Spinal cord (tissue), 9 donors: ENCODE measurements at regions not wholly inside any gene's neighbourhood (a gene's known extent, or its start where the extent isn't known, plus 50 kb on each side); places are given as distances from the start of the nearest gene placed in this dataset.
A peak's percentile ranks its signal among the peaks of the same experiment; 100 is the strongest.

Experiments used
- DNase-seq, 6 donors: peaks; one replicate each; pipeline versions ENCODE4 v3.0.0 to v3.0.0-alpha.2; 2013 to 2015; ENCODE audit warnings: low spot score in 6 of 6, low read depth in 4 of 6
- H3K27ac ChIP-seq: one replicate; pipeline ENCODE4 v1.5.1; 2013; ENCODE audit warnings: low read depth, low read length, control low read depth
- H3K27me3 ChIP-seq: one replicate; pipeline ENCODE4 v1.6.1; 2013; ENCODE audit warnings: low read length; ENCODE audit not compliant: control insufficient read depth, insufficient read depth
- H3K36me3 ChIP-seq: one replicate; pipeline ENCODE4 v1.6.1; 2013; ENCODE audit warnings: low read length; ENCODE audit not compliant: control insufficient read depth, insufficient read depth
- H3K4me1 ChIP-seq: one replicate; pipeline ENCODE4 v1.6.1; 2013; ENCODE audit warnings: low read length; ENCODE audit not compliant: control insufficient read depth, insufficient read depth
- H3K4me3 ChIP-seq: one replicate; pipeline ENCODE4 v1.5.1; 2013; ENCODE audit warnings: low read depth, low read length, control low read depth
- H3K9me3 ChIP-seq: one replicate; pipeline ENCODE4 v1.6.1; 2013; ENCODE audit warnings: low read length; ENCODE audit not compliant: control insufficient read depth, insufficient read depth
- WGBS: methylation state at CpG from one replicate; pipeline ENCODE4 v1.1.5; 2013; ENCODE audit warnings: missing lambda C conversion rate; ENCODE audit not compliant: insufficient coverage; 5-methylcytosine and 5-hydroxymethylcytosine counted together
- donor health status: healthy.

DNA sequence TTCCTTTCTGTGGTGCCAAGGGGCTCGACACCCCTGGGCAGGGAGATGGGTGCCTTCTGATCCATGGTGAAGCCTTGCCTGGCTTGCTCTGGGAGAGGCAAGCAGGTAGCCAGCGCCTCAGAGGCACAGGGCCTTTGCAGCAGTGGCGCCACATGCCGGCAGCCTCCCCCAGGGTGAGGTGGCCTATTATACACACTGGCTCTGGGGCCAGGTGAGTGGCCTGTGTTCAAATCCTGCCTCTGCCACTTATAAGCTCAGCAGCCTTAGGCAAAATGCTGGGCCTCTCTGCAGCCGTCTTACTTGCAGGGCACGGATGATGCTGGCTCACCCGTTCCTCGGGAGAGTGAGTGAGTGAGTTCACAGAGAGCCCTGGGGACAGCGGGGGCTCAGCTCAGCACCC is 176.9 kb downstream of the TFAP2C start:
- Histone ChIP-seq H3K9me3 (no peaks in the 10 kb centered on the region), H3K27ac (no peak overlapping the region), H3K27me3 (peaks cover 18% of the 10 kb centered on the region), H3K4me3 (no peak overlapping the region), H3K36me3 (no peaks in the 10 kb centered on the region), H3K4me1 (peaks cover 24% of the 10 kb centered on the region)
- no peak for DNase-seq
- WGBS = 86% methylated on average over 9 of the region's 9 CpGs

DNA sequence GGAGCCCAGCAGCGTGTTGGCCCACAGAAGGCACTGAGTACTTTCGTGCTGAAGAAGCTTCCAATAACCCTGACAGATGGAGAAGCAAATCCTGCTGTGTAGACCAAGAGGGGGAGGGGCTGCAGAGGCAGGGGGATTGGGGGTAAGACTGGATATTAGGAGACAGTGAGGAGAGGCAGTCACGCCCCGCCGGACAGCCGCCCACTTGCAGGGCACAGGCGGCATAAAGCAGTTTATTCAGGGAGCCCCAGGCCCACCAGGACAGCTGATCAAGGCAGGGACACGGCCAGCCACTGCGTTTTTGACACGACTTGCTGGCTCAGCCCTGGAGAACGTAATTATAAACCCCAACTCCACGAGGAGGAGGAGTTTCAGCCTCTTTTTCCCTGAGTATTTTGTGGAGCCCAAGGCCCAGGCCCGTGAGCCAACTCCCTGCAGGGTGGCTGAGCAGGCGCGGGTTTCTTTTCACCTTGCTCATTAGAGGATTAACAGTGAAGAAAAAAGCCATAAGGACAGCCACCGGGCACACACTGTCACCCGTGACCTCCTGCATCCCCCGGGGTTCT is 177.9 kb downstream of the TFAP2C start:
- Histone ChIP-seq H3K9me3 (no peaks in the 10 kb centered on the region), H3K4me3 (no peak overlapping the region), H3K27ac (no peak overlapping the region), H3K36me3 (no peaks in the 10 kb centered on the region), H3K4me1 (peaks cover 24% of the 10 kb centered on the region), H3K27me3 (peaks cover 18% of the 10 kb centered on the region)
- DNase-seq = peak in 1 of 6 donors; percentile 48
- WGBS = 34% methylated on average over 12 of the region's 18 CpGs

DNA sequence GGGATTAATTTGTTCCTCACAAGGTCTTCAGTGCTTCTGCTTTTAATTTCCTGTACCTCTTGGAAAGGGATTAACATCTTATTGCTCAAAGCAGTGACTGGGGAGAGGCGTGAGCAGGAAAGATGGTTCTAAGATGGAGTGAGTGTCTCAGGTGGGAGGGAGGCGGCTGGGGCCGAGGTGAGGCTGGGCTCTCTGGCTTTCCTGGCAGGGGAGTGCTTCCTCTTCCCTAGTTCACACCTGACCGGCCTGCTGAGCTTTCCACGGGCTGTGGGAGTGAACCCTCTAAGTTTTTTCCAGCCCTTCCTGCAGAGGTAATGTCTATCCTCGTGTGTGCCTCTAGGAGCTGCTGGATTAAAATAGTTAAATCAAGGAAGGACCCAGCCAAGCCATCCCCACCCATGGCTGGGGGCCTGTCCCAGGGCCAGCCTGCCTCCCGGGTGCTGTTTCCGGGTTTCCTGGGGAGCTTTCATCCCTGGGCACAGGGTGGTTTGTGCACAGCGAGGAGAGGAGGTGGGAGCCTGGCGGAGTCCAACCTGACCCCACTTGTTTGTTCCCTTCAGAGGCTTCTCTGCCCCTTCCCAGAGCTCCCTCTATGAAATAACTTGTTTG is 179.1 kb downstream of the TFAP2C start:
- Histone ChIP-seq H3K27ac (no peak overlapping the region), H3K36me3 (no peaks in the 10 kb centered on the region), H3K27me3 (peaks cover 14% of the 10 kb centered on the region), H3K4me3 (no peak overlapping the region), H3K9me3 (no peaks in the 10 kb centered on the region), H3K4me1 (peaks cover 17% of the 10 kb centered on the region)
- WGBS = 65% methylated on average over 6 of the region's 10 CpGs
- DNase-seq = no peak

GRCh38 chr20:56808732-56809131 is 179.6 kb downstream of the TFAP2C start:
- H3K36me3 ChIP-seq = no peaks in the 10 kb centered on the region
- H3K27ac ChIP-seq = no peak overlapping the region
- H3K4me1 ChIP-seq = peaks cover 17% of the 10 kb centered on the region
- no peak overlapping the region for H3K4me3 ChIP-seq
- no peaks in the 10 kb centered on the region for H3K9me3 ChIP-seq
- peaks cover 13% of the 10 kb centered on the region for H3K27me3 ChIP-seq
- 73% methylated on average over 2 of the region's 8 CpGs for WGBS
- no peak for DNase-seq

DNA sequence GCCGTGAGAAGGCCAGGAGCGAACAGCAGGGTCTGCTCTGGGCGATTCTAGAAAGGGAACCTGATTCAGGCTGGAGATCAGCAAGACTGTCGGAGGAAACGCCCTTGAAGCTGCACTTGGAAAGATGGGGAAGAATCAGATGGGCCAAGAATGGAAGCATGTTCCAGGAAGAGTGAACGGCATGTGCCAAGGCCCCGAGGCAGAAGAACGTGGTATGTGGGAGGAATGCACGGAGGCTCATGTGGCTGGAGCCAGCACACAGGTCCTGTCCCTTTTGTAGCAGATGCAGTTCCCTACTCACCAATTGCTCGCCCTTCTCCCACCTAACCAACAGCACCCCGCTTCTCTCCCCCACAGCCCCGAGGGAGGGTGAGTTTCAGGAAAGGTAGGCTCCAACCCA is 180.6 kb downstream of the TFAP2C start:
- no peak for DNase-seq
- H3K36me3 ChIP-seq = no peaks in the 10 kb centered on the region
- H3K27me3 ChIP-seq = peaks cover 13% of the 10 kb centered on the region
- 95% methylated on average over 9 of the region's 12 CpGs for WGBS
- no peak overlapping the region for H3K27ac ChIP-seq
- peaks cover 11% of the 10 kb centered on the region for H3K4me1 ChIP-seq
- H3K9me3 ChIP-seq = no peaks in the 10 kb centered on the region
- H3K4me3 ChIP-seq = no peak overlapping the region

DNA sequence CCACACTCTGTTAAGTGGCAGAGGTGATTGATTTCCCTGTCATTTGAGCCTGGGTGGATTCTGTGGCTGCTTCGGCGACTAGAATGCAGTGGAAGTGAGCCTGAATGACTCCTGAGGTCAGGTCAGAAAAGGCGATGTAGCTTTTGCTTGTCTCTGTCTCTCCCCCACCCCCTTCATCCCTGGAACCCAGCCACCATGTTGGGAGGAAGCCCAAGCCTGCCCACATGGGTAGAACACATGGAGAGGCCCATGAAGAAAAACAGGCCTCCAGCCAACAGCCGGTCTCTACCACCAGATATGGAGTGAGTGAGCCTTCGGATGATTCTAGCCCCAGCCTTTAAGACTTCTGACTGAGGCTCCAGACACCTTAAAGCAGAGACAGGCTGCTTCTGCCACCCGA is 181.0 kb downstream of the TFAP2C start:
- Histone ChIP-seq H3K4me3 (no peak overlapping the region), H3K27ac (no peak overlapping the region), H3K27me3 (peaks cover 15% of the 10 kb centered on the region), H3K4me1 (peaks cover 7% of the 10 kb centered on the region), H3K9me3 (no peaks in the 10 kb centered on the region), H3K36me3 (no peaks in the 10 kb centered on the region)
- WGBS = 81% methylated on average over 3 of the region's 6 CpGs
- no peak for DNase-seq

- DNase-seq = no peak
- no peak overlapping the region for H3K4me3 ChIP-seq
- no peaks in the 10 kb centered on the region for H3K36me3 ChIP-seq
- H3K9me3 ChIP-seq = no peaks in the 10 kb centered on the region
- H3K27ac ChIP-seq = no peak overlapping the region
- peaks cover 3% of the 10 kb centered on the region for H3K27me3 ChIP-seq
- H3K4me1 ChIP-seq = no peaks in the 10 kb centered on the region
- 23% methylated on average over 4 of the region's 6 CpGs for WGBS
These were observed 186.7 kb downstream of the TFAP2C start for GRCh38 chr20:56815796-56816195.

- Histone ChIP-seq H3K9me3 (no peaks in the 10 kb centered on the region), H3K27ac (no peak overlapping the region), H3K36me3 (no peaks in the 10 kb centered on the region), H3K4me3 (no peak overlapping the region), H3K4me1 (no peaks in the 10 kb centered on the region), H3K27me3 (peaks cover 3% of the 10 kb centered on the region)
- WGBS = 75% methylated on average over 7 of the region's 7 CpGs
- no peak for DNase-seq
These were observed 187.2 kb downstream of the TFAP2C start for GRCh38 chr20:56816349-56816748.

DNA sequence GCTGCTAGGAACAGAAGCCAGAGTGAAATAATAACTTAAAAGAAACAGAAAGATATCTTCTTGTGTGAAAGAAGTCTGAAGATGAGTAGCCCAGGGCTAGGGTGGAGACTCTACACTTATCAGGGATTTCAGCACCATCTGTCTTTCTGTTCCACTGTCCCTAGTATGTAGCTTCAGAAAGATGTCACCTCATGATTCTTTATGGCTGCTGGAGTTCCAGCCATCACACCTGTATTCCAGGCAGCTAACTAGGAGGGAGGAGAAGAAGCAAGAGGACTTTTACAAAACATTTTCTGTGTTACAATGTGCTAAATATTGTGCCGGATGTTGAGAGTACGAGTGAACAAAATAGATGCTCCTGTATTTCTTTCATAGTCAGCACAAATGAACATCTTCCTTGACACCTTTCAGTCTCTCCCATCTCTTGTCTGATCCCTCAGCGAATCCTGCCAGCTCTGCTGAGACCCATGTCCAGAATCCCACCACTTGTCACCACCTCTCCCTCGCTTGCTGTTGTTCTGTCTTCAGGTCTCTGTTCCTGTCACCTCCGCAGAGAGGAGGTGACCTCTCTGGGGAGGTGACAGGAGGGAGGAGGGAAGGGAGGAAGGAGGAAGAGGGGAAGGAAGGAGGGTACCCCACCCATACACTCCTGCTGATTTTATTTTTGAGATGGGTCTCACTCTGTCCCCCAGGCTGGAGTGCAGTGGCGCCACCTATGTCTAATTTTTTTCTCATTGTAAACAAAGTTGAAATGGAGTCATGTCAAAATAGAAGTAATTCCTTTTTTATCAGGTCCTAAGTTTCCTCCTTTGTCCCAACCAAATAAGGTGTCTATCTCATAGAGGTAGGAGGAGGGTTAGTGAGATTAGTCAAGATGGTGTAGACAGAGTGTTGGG is 188.9 kb downstream of the TFAP2C start:
- no peaks in the 10 kb centered on the region for H3K9me3 ChIP-seq
- 92% methylated on average over 2 of the region's 6 CpGs for WGBS
- H3K36me3 ChIP-seq = no peaks in the 10 kb centered on the region
- H3K27me3 ChIP-seq = peaks cover 3% of the 10 kb centered on the region
- H3K4me1 ChIP-seq = no peaks in the 10 kb centered on the region
- no peak overlapping the region for H3K4me3 ChIP-seq
- no peak overlapping the region for H3K27ac ChIP-seq
- DNase-seq = no peak
